ENCODE measurements at regions not wholly inside any gene's neighbourhood (a gene's known extent, or its start where the extent isn't known, plus 50 kb on each side); places are given as distances from the start of the nearest gene placed in this dataset.

- 83% methylated on average over 1 of the region's 2 CpGs for WGBS (ENCODE audit: insufficient coverage)
- ChIA-PET POLR2A (no interaction called here), CTCF (interaction anchor here (0.6 kb wide), 1 partner anchor 29 kb away, joined by 5 read pairs; no protein-coding TSS in a partner anchor)
- Histone ChIP-seq H2AFZ (ENCODE audit: insufficient read depth, low read depth, low read length, poor library complexity, severe bottlenecking) (no peak overlapping the region), H3K27ac (ENCODE audit: low read length in 2 of 2) (no peak overlapping the region), H3K4me2 (replicated peaks; ENCODE audit: low read depth, low read length, poor library complexity, severe bottlenecking) (no peak overlapping the region), H3K4me3 (ENCODE audit: control extremely low read depth in 1 of 5, extremely low read depth in 1 of 5, insufficient read depth in 1 of 5, low read depth in 2 of 5, low read length in 4 of 5) (no peak overlapping the region), H3K27me3 (replicated peaks in 1 of 4; ENCODE audit: control extremely low read depth in 1 of 4, control insufficient read depth in 3 of 4, insufficient read depth in 4 of 4, low read length in 3 of 4) (peaks cover 0 to 5% (median 2%) of the 10 kb centered on the region in 4 experiments), H3K9ac (ENCODE audit: low read length) (no peak overlapping the region), H4K20me1 (ENCODE audit: control insufficient read depth, insufficient read depth, low read length, poor library complexity, severe bottlenecking) (no peaks in the 10 kb centered on the region), H3K9me3 (ENCODE audit: control extremely low read depth in 1 of 3, control insufficient read depth in 2 of 3, insufficient read depth in 1 of 3, low read length in 2 of 3) (no peaks in the 10 kb centered on the region), H3K36me3 (replicated peaks in 1 of 2; ENCODE audit: control extremely low read depth in 1 of 2, control insufficient read depth in 1 of 2, extremely low read depth in 1 of 2, insufficient read depth in 2 of 2, low read length in 1 of 2) (no peaks in the 10 kb centered on the region), H3K4me1 (ENCODE audit: control insufficient read depth in 2 of 2, insufficient read depth in 2 of 2, low read length in 2 of 2) (peaks cover 0 to 8% of the 10 kb centered on the region in 2 donors), H3K79me2 (ENCODE audit: control insufficient read depth, insufficient read depth, low read length) (no peaks in the 10 kb centered on the region)
- Mint-ChIP-seq H3K27me3 (peaks cover 15% of the 10 kb centered on the region), H3K4me3 (no peak overlapping the region), H3K4me1 (peaks cover 3% of the 10 kb centered on the region), H3K9me3 (ENCODE audit: insufficient read depth) (no peaks in the 10 kb centered on the region), H3K27ac (no peak overlapping the region)
- DNase-seq (no peak), ATAC-seq (ENCODE audit: low read depth) (no peak)
- intact Hi-C loops (cut with micrococcal nuclease) = no loop called here
- no peak for TF ChIP-seq CTCF (IDR thresholded peaks at IDR 0.05)
- TF ChIP-seq EZH2 (IDR thresholded peaks at IDR 0.05; ENCODE audit: borderline replicate concordance, insufficient read depth, low read depth, low read length, poor library complexity, severe bottlenecking) = no peak
These were observed 186.5 kb upstream of the NAV2 start for GRCh38 chr11:19526119-19526518.

- POLR2A ChIA-PET = no interaction called here
- intact Hi-C loops (cut with micrococcal nuclease) = no loop called here
- Mint-ChIP-seq H3K27ac (no peak overlapping the region), H3K4me1 (peaks cover 3% of the 10 kb centered on the region), H3K4me3 (no peak overlapping the region), H3K9me3 (ENCODE audit: insufficient read depth) (no peaks in the 10 kb centered on the region), H3K27me3 (peaks cover 15% of the 10 kb centered on the region)
- DNase-seq (no peak), ATAC-seq (ENCODE audit: low read depth) (no peak)
- Histone ChIP-seq H3K9me3 (ENCODE audit: control extremely low read depth in 1 of 3, control insufficient read depth in 2 of 3, insufficient read depth in 1 of 3, low read length in 2 of 3) (no peaks in the 10 kb centered on the region), H3K27ac (ENCODE audit: low read length in 2 of 2) (no peak overlapping the region), H4K20me1 (ENCODE audit: control insufficient read depth, insufficient read depth, low read length, poor library complexity, severe bottlenecking) (no peaks in the 10 kb centered on the region), H3K9ac (ENCODE audit: low read length) (no peak overlapping the region), H3K36me3 (replicated peaks in 1 of 2; ENCODE audit: control extremely low read depth in 1 of 2, control insufficient read depth in 1 of 2, extremely low read depth in 1 of 2, insufficient read depth in 2 of 2, low read length in 1 of 2) (no peaks in the 10 kb centered on the region), H2AFZ (ENCODE audit: insufficient read depth, low read depth, low read length, poor library complexity, severe bottlenecking) (no peak overlapping the region), H3K4me3 (ENCODE audit: control extremely low read depth in 1 of 5, extremely low read depth in 1 of 5, insufficient read depth in 1 of 5, low read depth in 2 of 5, low read length in 4 of 5) (no peak overlapping the region), H3K27me3 (replicated peaks in 1 of 4; ENCODE audit: control extremely low read depth in 1 of 4, control insufficient read depth in 3 of 4, insufficient read depth in 4 of 4, low read length in 3 of 4) (peaks cover 0 to 5% (median 2%) of the 10 kb centered on the region in 4 experiments), H3K4me2 (replicated peaks; ENCODE audit: low read depth, low read length, poor library complexity, severe bottlenecking) (no peak overlapping the region), H3K79me2 (ENCODE audit: control insufficient read depth, insufficient read depth, low read length) (no peaks in the 10 kb centered on the region), H3K4me1 (ENCODE audit: control insufficient read depth in 2 of 2, insufficient read depth in 2 of 2, low read length in 2 of 2) (peaks cover 0 to 8% of the 10 kb centered on the region in 2 donors)
- TF ChIP-seq EZH2 (IDR thresholded peaks at IDR 0.05; ENCODE audit: borderline replicate concordance, insufficient read depth, low read depth, low read length, poor library complexity, severe bottlenecking) (no peak), CTCF (IDR thresholded peaks at IDR 0.05) (no peak)
- CTCF ChIA-PET = interaction anchor here (0.6 kb wide), 1 partner anchor 29 kb away, joined by 5 read pairs; no protein-coding TSS in a partner anchor
- 95% methylated on average over 3 of the region's 5 CpGs for WGBS (ENCODE audit: insufficient coverage)
These were observed 186.9 kb upstream of the NAV2 start for GRCh38 chr11:19525714-19526113.

All from B cell (primary cell).